ENCODE measurements at regions not wholly inside any gene's neighbourhood (a gene's known extent, or its start where the extent isn't known, plus 50 kb on each side); places are given as distances from the start of the nearest gene placed in this dataset.

DNA sequence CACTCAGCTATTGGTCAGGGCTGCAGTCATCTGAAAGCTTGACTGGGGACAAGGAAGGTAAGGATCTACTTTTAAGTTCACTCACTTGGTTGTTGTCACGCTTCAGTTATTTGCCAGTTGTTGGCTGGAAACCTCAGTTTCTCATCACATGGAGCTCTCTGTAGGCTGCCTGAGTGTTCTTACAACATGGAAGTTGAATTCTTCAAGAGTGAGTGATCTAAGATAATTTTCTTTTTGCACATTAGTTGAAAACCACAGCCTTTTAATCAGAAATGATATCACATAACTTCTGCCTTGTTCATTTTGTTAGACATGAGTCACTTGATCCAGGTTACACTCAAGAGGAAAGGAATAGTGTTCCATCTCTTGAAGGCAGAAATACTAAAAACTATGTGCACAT, 552.7 kb downstream of the RAPGEF2 start:
- intact Hi-C loops (cut with DNase I, micrococcal nuclease) = no loop called here
- H3K9me3 ChIP-seq = no peaks in the 10 kb centered on the region
- ATAC-seq (no peak), DNase-seq (no peak)
- H3K4me1 ChIP-seq (ENCODE audit: low read depth) = no peaks in the 10 kb centered on the region
- no peaks in the 10 kb centered on the region for H3K36me3 ChIP-seq (ENCODE audit: low read depth)
- H3K4me3 ChIP-seq = no peak overlapping the region
- TF ChIP-seq, protein P1, sequence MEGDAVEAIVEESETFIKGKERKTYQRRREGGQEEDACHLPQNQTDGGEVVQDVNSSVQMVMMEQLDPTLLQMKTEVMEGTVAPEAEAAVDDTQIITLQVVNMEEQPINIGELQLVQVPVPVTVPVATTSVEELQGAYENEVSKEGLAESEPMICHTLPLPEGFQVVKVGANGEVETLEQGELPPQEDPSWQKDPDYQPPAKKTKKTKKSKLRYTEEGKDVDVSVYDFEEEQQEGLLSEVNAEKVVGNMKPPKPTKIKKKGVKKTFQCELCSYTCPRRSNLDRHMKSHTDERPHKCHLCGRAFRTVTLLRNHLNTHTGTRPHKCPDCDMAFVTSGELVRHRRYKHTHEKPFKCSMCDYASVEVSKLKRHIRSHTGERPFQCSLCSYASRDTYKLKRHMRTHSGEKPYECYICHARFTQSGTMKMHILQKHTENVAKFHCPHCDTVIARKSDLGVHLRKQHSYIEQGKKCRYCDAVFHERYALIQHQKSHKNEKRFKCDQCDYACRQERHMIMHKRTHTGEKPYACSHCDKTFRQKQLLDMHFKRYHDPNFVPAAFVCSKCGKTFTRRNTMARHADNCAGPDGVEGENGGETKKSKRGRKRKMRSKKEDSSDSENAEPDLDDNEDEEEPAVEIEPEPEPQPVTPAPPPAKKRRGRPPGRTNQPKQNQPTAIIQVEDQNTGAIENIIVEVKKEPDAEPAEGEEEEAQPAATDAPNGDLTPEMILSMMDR (IDR thresholded peaks at IDR 0.05) = no peak

DNA sequence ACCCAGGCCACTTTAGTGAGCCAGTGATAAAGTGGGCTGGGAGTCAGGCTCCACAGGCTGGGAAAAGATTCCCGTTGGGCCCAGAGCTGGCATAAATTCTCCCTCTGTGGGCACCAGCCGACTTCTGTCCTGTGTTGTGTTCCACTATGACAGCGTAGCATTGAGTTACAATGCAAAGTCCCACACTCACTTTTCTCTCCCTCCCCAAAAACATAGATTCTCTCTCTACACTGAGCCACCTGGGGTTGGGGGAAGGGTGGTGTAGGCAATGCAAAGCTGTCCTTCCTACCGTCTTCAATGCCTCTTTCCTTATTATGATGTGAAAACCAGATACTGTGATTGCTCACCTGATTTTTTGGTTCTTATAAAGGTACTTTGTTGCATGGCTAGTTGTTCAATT, 566.2 kb downstream of the RAPGEF2 start:
- intact Hi-C loops (cut with DNase I, micrococcal nuclease) = no loop called here

DNA sequence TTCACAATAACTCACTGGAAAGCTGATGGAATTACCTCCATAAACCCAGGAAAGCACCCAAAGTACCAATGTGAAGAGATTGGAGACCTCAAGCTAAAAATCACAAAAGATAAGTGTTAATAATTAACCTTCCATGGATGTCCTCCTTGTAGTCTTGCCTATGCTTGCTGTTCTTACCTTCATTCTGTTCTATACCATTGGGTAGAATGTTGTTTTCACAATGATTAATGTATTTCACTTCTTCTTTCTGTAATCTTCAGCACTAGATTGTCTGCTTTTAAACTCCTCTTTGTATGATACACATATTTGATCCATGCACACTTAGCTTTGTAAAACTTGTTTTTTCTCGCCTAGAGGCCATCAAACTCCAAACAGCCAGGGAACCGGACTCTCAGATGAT, 570.3 kb downstream of the RAPGEF2 start:
- intact Hi-C loops (cut with DNase I, micrococcal nuclease) = no loop called here
- H3K4me3 ChIP-seq = no peak overlapping the region
- no peaks in the 10 kb centered on the region for H3K4me1 ChIP-seq (ENCODE audit: low read depth)
- no peaks in the 10 kb centered on the region for H3K9me3 ChIP-seq
- ATAC-seq (no peak), DNase-seq (no peak)
- TF ChIP-seq, protein P1 (IDR thresholded peaks at IDR 0.05) = no peak
- H3K36me3 ChIP-seq (ENCODE audit: low read depth) = no peaks in the 10 kb centered on the region

More for the DNA sequence above, 566.2 kb downstream of the RAPGEF2 start:
- Histone ChIP-seq H3K4me3 (no peak overlapping the region), H3K4me1 (ENCODE audit: low read depth) (no peaks in the 10 kb centered on the region), H3K9me3 (no peaks in the 10 kb centered on the region), H3K36me3 (ENCODE audit: low read depth) (no peaks in the 10 kb centered on the region)
- DNase-seq = no peak
- ATAC-seq = no peak
- TF ChIP-seq, protein P1 (IDR thresholded peaks at IDR 0.05) = no peak

DNA sequence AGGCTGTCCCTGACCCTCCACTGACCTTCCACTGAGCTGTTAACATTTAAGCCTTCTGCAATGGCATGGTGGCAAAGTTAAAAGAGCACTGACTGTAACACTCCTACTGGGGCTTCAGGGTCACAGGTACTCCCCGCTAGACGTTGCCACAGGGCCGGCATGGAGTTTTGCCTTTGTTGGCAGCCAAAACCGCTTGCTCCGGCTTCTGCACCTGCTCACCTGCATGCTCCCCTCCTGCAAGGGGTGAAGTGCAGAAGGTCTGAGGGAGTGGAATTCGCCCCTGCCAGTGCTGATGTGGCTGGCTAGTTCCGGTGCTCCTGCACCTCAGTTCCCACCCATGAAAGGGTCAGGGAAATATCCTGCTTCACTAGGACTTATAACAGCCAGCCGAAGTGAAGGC, 571.4 kb downstream of the RAPGEF2 start:
- no peak for ATAC-seq
- H3K9me3 ChIP-seq = no peaks in the 10 kb centered on the region
- intact Hi-C loops (cut with DNase I, micrococcal nuclease) = no loop called here
- TF ChIP-seq, protein P1 (IDR thresholded peaks at IDR 0.05) = no peak
- H3K4me1 ChIP-seq (ENCODE audit: low read depth) = no peaks in the 10 kb centered on the region
- no peaks in the 10 kb centered on the region for H3K36me3 ChIP-seq (ENCODE audit: low read depth)
- H3K4me3 ChIP-seq = no peak overlapping the region
- no peak for DNase-seq

DNA sequence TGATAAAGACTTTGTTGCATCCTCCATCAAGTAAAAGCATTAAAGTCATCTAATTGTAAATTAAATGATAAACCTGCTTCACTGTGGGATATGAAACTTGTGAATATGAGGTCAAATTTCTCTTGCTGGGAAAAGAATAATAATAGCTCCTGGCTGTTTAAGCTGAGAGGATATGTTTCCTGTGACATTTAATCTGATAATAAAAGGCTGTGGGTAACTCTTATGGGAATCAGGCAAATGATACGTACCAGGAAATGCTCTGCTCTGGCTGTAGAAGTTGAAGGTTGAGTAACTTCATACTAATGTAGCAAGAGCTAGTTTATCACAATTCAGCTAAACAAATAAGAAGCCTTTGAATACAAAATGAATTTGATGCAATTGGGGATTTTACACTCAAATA, 574.6 kb downstream of the RAPGEF2 start:
- TF ChIP-seq, protein P1 (IDR thresholded peaks at IDR 0.05) = no peak

DNA sequence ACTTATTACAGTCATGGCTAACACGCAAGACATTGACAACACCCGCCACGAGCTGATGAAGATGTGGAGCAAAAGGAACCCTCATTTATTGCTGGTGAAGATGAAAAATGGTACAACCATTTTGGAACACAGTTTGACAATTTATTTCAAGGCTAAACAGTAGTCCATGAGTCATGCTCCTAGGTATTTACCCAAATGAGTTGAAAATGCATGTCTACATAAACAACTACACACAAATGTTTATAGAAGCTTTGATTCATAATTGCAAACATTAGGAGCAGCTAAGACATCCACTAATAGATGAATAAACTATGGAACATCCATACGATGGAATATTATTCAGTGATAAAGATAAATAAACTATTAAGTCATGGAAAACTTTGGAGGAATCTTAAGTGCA, 580.1 kb downstream of the RAPGEF2 start:
- Histone ChIP-seq H3K36me3 (ENCODE audit: low read depth) (no peaks in the 10 kb centered on the region), H3K4me1 (ENCODE audit: low read depth) (no peaks in the 10 kb centered on the region), H3K4me3 (no peak overlapping the region), H3K9me3 (no peaks in the 10 kb centered on the region)
- TF ChIP-seq, protein P1 (IDR thresholded peaks at IDR 0.05) = no peak
- ATAC-seq (no peak), DNase-seq (no peak)
- intact Hi-C loops (cut with DNase I, micrococcal nuclease) = no loop called here

More for the DNA sequence above, 574.6 kb downstream of the RAPGEF2 start:
- ATAC-seq (no peak), DNase-seq (no peak)
- H3K36me3 ChIP-seq (ENCODE audit: low read depth) = no peaks in the 10 kb centered on the region
- no peaks in the 10 kb centered on the region for H3K9me3 ChIP-seq
- H3K4me1 ChIP-seq (ENCODE audit: low read depth) = no peaks in the 10 kb centered on the region
- intact Hi-C loops (cut with DNase I, micrococcal nuclease) = no loop called here
- H3K4me3 ChIP-seq = no peak overlapping the region

Measured in mucosa of descending colon (tissue), 3 donors.